T47D (cell line): ENCODE measurements at regions not wholly inside any gene's neighbourhood (a gene's known extent, or its start where the extent isn't known, plus 50 kb on each side); places are given as distances from the start of the nearest gene placed in this dataset.

Experiments
- DNase-seq, 2 experiments: peaks; one replicate each; pipeline versions ENCODE4 v3.0.0 to v3.0.0-alpha.2; 2011 to 2012; ENCODE audit warnings: low read depth in 1 of 2, low spot score in 1 of 2
- JUND ChIP-seq: IDR thresholded peaks from 2 replicates; pipeline ENCODE4 v1.6.1; 2012; ENCODE audit warnings: low read depth
- in situ Hi-C: cut with HindIII; loops from 2 replicates; pipeline ENCODE4 v1.10.0; 2016; ENCODE audit warnings: low sequenced_read_pairs, low pct_unique_long_range_greater_than_20kb

DNA sequence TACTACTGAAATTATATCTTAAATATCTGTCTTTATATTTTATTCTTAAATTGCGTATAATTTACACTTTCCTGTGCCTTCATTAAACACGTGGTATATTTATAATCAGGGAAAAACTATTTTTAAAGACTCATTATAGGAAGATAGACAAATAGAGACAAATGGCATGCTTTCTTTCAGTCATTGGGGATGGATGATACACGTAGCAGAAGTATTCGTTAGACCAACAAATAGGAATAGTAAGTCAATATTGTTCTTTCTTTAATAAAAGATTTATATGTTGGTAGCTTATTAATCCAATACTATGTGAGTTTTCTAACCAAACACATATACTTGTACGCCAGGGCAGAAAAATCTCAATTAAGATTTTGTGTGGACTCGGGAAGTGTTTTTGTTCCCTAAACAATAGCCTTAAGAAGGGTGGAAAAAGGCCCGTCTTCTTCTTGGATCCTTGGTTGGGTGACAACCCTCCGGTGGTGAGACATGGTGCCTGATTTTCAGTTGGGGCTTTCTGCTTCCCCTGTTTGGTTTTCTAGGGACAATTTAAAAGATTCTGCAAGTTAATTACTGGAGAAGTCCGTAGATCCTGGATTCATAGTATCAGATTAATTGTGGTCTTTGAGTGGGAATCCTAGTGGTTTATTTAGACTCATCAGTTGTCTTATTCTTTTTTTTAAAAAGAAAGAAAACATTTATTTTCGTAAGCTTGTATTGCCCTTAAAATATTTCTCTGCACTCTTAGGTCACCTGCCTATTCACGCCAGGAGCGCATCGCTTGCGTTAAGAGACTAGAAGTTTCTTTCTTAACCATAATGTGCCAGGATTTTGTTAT is 83.5 kb upstream of the WNT7B start:
- in situ Hi-C loops = no loop called here
- TF ChIP-seq JUND = no peak
- DNase-seq = no peak

DNA sequence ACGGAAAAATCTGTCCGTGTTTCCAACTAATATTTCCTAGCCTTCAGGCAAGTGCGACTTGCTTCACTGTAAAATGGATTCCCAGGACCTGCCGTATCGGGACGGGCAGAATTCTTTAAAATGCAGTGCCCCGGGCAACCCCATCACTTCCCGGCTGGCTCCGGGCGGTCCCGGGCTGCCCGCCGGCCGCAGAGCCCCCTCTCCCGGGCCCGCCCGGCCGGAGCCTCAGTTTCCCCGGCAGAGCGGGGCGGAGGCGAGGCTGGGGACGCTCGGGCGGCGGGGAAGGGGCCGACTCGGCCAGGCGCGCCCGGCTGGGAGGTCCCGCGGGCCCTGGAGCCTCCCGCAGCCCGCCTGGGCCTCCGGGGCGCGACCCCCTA is 84.2 kb upstream of the WNT7B start:
- no peak for DNase-seq
- no peak for TF ChIP-seq JUND
- in situ Hi-C loops = no loop called here

DNA sequence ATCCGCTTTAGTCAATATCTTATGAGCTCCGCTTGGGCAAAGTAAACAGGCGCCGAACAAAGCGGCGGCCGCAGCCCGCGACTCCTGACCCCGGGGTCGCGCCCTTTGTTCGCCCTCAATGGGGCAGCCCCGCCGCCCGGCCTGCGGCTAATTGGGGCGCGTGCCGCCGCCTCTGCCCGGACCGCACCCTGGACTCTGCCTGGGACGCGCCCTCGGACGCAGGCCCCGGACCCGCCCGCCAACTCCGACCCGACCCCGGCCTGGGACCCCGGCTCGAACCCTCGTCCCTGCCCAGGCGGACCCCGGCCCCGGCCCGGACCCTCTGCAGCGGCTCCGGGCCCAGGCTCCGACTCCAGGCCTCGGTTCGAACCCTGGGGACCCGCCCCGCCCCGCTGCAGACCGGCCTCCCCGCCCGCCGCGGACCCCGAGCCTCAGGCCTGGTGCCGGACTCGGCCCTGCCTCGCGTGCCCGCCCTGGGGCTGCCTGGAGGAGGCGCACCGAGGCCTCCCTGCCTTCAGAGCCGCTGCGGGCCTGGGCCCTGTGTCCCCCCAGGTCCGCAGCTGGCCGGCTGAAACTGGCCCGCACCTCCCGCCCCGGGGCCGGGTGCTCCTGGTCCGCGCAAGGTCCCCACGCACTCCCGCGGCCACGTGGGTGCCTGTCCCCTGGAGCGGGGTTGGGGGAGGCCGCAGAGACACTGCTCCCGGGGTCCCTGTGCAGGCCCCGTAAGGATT is 84.7 kb upstream of the WNT7B start:
- no peak for DNase-seq
- TF ChIP-seq JUND = no peak
- in situ Hi-C loops = no loop called here

DNA sequence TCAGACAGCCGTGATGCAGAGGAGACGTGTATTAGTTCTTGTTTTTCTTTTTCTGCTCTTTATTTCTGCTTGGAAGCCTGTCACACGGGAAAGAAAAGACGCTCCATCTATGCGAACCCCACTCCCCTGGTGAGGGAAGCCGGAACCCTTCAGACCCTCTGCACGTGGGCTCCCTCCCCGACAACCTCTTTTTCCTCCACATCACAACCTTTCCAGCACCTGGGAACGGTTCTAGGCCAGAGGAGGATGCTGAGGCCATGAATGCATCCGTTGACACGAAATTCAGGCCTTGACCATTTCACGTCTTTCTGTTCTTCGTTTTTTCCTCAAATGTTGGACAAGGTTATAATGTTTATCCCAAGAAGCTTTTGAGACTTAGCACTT is 85.3 kb upstream of the WNT7B start:
- in situ Hi-C loops = no loop called here
- no peak for DNase-seq
- no peak for TF ChIP-seq JUND

DNA sequence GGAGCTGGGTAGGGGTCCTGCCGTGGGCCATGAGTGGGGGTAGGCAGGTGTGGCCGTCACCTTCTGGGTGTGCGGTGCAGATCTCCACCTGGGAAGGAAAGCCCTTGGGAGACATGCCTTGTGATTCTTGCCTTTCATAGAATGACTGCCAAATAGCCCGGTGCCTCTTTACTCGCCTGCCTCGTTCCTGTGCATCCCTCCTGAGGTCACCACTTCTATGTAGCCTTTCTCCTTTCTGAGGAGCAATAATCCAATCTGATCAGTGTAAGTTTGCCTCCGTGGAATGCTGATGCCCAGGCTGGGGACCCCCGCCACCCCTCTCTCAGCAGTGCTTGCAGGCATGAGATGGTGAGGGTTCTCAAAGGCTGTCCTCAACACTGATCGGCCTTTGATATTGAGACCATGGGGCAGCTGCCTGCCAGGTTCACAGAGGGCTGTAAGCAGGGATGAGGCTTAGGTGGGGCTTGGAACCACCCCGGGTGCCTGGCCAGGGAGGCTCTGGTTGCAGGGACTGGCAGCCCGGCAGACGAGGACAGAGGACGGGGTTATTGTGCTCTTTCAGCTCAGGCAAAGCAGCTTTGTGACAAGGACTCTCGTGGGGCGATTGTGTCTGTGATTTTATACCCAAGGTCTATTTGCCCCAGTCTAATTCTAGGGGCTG is 86.1 kb upstream of the WNT7B start:
- no peak for TF ChIP-seq JUND
- DNase-seq = no peak
- in situ Hi-C loops = no loop called here

- in situ Hi-C loops = no loop called here
- TF ChIP-seq JUND = no peak
- DNase-seq = peak in 1 of 2 experiments; percentile 73
These were observed 86.5 kb upstream of the PPARA start for GRCh38 chr22:46063846-46064227.

DNA sequence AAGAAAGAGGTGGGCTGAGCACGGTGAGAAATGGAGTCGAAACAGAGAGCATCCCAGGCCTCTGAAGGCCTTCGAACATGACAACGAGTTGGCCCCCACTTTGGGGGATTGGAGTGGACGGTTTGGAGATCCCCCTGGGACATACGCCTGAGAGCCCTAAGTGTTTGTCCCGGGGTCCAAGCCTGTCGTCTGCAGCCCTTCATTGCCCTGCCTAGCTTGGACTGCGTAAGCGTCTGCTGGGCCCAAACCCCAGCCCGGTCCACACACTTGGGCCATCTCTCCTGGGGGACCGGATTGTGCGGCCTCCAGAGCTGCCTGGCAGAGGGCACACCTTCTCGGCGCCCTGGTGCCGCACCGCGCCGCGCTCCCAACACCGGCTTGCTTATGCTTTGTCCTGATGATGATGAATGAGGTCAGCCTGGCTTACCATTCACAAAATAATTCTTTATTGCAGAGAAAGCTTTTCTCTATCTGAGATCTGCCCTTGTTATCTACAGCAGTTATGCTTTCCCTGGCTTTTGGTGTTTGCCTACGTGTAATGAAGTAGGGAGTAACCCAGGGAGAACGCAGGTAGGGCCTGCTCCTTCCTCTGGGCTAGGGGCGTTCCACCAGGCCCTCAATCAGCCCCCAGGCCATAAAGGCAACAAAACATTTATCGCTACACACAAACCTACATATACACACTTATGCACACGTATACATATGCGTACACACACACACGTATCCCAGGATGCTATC is 85.9 kb upstream of the PPARA start:
- in situ Hi-C loops = no loop called here
- DNase-seq = peak in 1 of 2 experiments; percentile 59
- no peak for TF ChIP-seq JUND

- in situ Hi-C loops = no loop called here
- DNase-seq = peak in 1 of 2 experiments; percentile 60
- TF ChIP-seq JUND = no peak
These were observed 85.2 kb upstream of the PPARA start for GRCh38 chr22:46064966-46065666.

GRCh38 chr22:46065691-46066454 is 84.5 kb upstream of the PPARA start:
- in situ Hi-C loops = no loop called here
- TF ChIP-seq JUND = no peak
- no peak for DNase-seq

DNA sequence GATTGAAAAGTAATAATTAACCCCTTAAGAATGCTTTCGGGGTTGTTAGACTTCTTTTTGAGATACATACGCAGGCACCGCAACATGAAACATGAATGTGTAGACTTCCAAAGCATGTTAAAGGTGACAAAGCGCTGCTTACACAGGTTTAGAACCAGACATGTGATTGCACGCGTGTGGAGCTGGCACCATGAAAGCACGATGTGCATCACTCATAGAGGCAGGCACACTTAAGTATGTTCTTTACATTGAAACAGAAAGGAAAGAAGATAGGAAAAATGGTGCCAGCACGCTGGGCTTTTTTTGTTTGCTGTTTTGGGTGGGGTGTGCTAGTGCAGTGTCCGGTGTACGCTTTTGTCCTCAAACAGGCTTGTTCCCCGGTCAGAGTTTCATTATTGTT is 83.6 kb upstream of the PPARA start:
- DNase-seq = peak in 1 of 2 experiments; percentile 69
- TF ChIP-seq JUND = no peak
- in situ Hi-C loops = no loop called here

DNA sequence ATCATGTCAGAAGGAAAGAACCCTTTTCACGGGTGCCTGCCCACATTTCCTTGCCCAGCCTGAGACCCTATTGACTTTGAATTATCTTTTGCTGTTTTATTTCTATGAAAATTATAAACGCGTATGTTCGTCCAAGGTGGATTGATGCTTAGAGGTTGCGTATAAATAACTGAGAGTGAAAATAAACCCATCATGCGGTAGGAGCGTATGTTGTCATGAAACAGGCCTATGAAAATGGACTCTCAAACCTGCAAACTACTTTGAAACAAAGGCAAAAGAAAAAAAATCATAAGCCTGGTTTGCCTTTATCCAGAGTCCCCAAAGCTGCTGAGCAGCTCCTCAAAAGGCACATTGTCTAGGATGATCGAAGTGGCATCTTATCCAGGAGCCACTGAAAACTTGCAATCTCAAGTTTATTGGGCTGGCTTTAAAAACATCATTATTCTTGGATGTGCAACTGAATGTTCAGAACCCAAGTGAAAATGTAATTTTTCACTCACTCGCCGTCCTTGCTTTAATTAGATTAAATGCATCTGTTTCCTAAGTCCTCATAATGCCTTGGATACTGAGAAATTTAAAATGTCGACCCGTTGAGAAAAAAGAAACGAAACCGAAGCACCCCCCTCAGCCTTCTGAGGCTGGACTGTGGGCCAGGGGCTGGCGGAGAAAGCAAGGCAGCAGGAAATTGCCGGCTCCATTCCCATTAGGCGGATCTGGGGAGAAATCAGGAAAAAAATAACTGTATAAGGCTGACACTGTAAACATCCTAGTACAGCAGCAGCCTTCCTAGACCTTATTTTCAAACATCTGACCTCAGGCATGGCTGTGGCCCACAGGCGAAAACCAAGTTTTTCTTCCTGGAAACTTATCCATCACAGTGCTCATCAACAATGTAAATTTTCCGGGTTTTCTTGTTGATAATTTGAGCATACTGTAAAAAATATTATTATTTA is 82.9 kb upstream of the PPARA start:
- no peak for TF ChIP-seq JUND
- in situ Hi-C loops = no loop called here
- peak in 1 of 2 experiments; percentile 62 for DNase-seq
